ENCODE measurements at regions not wholly inside any gene's neighbourhood (a gene's known extent, or its start where the extent isn't known, plus 50 kb on each side); places are given as distances from the start of the nearest gene placed in this dataset.
"Not testable (repeated sequence)": the region's sequence is repeated elsewhere in the genome, so short reads cannot be mapped to it uniquely, and the experiment has no call there.

- Histone ChIP-seq H3K27me3 (ENCODE audit: control insufficient read depth in 1 of 2, insufficient read depth in 2 of 2, low read length in 2 of 2) (no peaks in the 10 kb centered on the region), H3K4me1 (ENCODE audit: control insufficient read depth, insufficient read depth, low read length) (peaks cover 23% of the 10 kb centered on the region), H3K9ac (ENCODE audit: low read length in 2 of 2) (no peak overlapping the region), H3K27ac (ENCODE audit: low read length) (no peak overlapping the region), H3K9me3 (ENCODE audit: control insufficient read depth in 2 of 2, low read length in 2 of 2) (no peaks in the 10 kb centered on the region), H3K36me3 (ENCODE audit: control insufficient read depth in 2 of 2, insufficient read depth in 2 of 2, low read length in 2 of 2) (no peaks in the 10 kb centered on the region), H3K4me3 (ENCODE audit: low read length in 2 of 2) (no peak overlapping the region)
Measured at GRCh38 chr13:26484196-26484595, 73.3 kb upstream of the WASF3 start.

- peak overlapping the region in 1 of 2 donors; percentile 61 for H3K9ac ChIP-seq (ENCODE audit: low read length in 2 of 2)
- no peaks in the 10 kb centered on the region for H3K27me3 ChIP-seq (ENCODE audit: control insufficient read depth in 1 of 2, insufficient read depth in 2 of 2, low read length in 2 of 2)
- no peaks in the 10 kb centered on the region for H3K36me3 ChIP-seq (ENCODE audit: control insufficient read depth in 2 of 2, insufficient read depth in 2 of 2, low read length in 2 of 2)
- H3K9me3 ChIP-seq (ENCODE audit: control insufficient read depth in 2 of 2, low read length in 2 of 2) = no peaks in the 10 kb centered on the region
- peaks cover 23% of the 10 kb centered on the region for H3K4me1 ChIP-seq (ENCODE audit: control insufficient read depth, insufficient read depth, low read length)
- no peak overlapping the region for H3K4me3 ChIP-seq (ENCODE audit: low read length in 2 of 2)
- peak overlapping the region; percentile 79 for H3K27ac ChIP-seq (ENCODE audit: low read length)
Measured at GRCh38 chr13:26485288-26485687, 72.2 kb upstream of the WASF3 start.

GRCh38 chr13:26485786-26486185 lies 71.7 kb upstream of the WASF3 start:
- Histone ChIP-seq H3K9ac (ENCODE audit: low read length in 2 of 2) (peak overlapping the region; percentile 58 to 61), H3K4me3 (ENCODE audit: low read length in 2 of 2) (no peak overlapping the region), H3K36me3 (ENCODE audit: control insufficient read depth in 2 of 2, insufficient read depth in 2 of 2, low read length in 2 of 2) (no peaks in the 10 kb centered on the region), H3K27ac (ENCODE audit: low read length) (peak overlapping the region; percentile 79), H3K4me1 (ENCODE audit: control insufficient read depth, insufficient read depth, low read length) (peaks cover 23% of the 10 kb centered on the region), H3K27me3 (ENCODE audit: control insufficient read depth in 1 of 2, insufficient read depth in 2 of 2, low read length in 2 of 2) (no peaks in the 10 kb centered on the region), H3K9me3 (ENCODE audit: control insufficient read depth in 2 of 2, low read length in 2 of 2) (no peaks in the 10 kb centered on the region)

- Histone ChIP-seq H3K27me3 (ENCODE audit: control insufficient read depth in 1 of 2, insufficient read depth in 2 of 2, low read length in 2 of 2) (no peaks in the 10 kb centered on the region), H3K9me3 (ENCODE audit: control insufficient read depth in 2 of 2, low read length in 2 of 2) (no peaks in the 10 kb centered on the region), H3K9ac (ENCODE audit: low read length in 2 of 2) (peak overlapping the region; percentile 36 to 61), H3K4me1 (ENCODE audit: control insufficient read depth, insufficient read depth, low read length) (peaks cover 23% of the 10 kb centered on the region), H3K36me3 (ENCODE audit: control insufficient read depth in 2 of 2, insufficient read depth in 2 of 2, low read length in 2 of 2) (no peaks in the 10 kb centered on the region), H3K4me3 (ENCODE audit: low read length in 2 of 2) (no peak overlapping the region), H3K27ac (ENCODE audit: low read length) (peak overlapping the region; percentile 79)
Measured at GRCh38 chr13:26486550-26486949, 70.9 kb upstream of the WASF3 start.

GRCh38 chr13:26487781-26488180 lies 69.7 kb upstream of the WASF3 start:
- H3K27me3 ChIP-seq (ENCODE audit: control insufficient read depth in 1 of 2, insufficient read depth in 2 of 2, low read length in 2 of 2) = no peaks in the 10 kb centered on the region
- H3K36me3 ChIP-seq (ENCODE audit: control insufficient read depth in 2 of 2, insufficient read depth in 2 of 2, low read length in 2 of 2) = no peaks in the 10 kb centered on the region
- no peaks in the 10 kb centered on the region for H3K9me3 ChIP-seq (ENCODE audit: control insufficient read depth in 2 of 2, low read length in 2 of 2)
- no peak overlapping the region for H3K9ac ChIP-seq (ENCODE audit: low read length in 2 of 2)
- H3K4me3 ChIP-seq (ENCODE audit: low read length in 2 of 2) = no peak overlapping the region
- peaks cover 23% of the 10 kb centered on the region for H3K4me1 ChIP-seq (ENCODE audit: control insufficient read depth, insufficient read depth, low read length)
- H3K27ac ChIP-seq (ENCODE audit: low read length) = no peak overlapping the region

GRCh38 chr13:26488236-26489003 lies 69.1 kb upstream of the WASF3 start:
- peaks cover 23% of the 10 kb centered on the region for H3K4me1 ChIP-seq (ENCODE audit: control insufficient read depth, insufficient read depth, low read length)
- H3K27ac ChIP-seq (ENCODE audit: low read length) = no peak overlapping the region
- H3K9ac ChIP-seq (ENCODE audit: low read length in 2 of 2) = no peak overlapping the region
- H3K9me3 ChIP-seq (ENCODE audit: control insufficient read depth in 2 of 2, low read length in 2 of 2) = no peaks in the 10 kb centered on the region
- H3K27me3 ChIP-seq (ENCODE audit: control insufficient read depth in 1 of 2, insufficient read depth in 2 of 2, low read length in 2 of 2) = no peaks in the 10 kb centered on the region
- H3K36me3 ChIP-seq (ENCODE audit: control insufficient read depth in 2 of 2, insufficient read depth in 2 of 2, low read length in 2 of 2) = no peaks in the 10 kb centered on the region
- H3K4me3 ChIP-seq (ENCODE audit: low read length in 2 of 2) = no peak overlapping the region

- H3K4me3 ChIP-seq (ENCODE audit: low read length in 2 of 2); H3K9ac ChIP-seq (ENCODE audit: low read length in 2 of 2); H3K9me3 ChIP-seq (ENCODE audit: control insufficient read depth in 2 of 2, low read length in 2 of 2); H3K27ac ChIP-seq (ENCODE audit: low read length); H3K27me3 ChIP-seq (ENCODE audit: control insufficient read depth in 1 of 2, insufficient read depth in 2 of 2, low read length in 2 of 2); H3K36me3 ChIP-seq (ENCODE audit: control insufficient read depth in 2 of 2, insufficient read depth in 2 of 2, low read length in 2 of 2): not testable (repeated sequence)
- peaks cover 14% of the 10 kb centered on the region for H3K4me1 ChIP-seq (ENCODE audit: control insufficient read depth, insufficient read depth, low read length)
Measured at GRCh38 chr13:26492301-26492700, 65.2 kb upstream of the WASF3 start.

GRCh38 chr13:26494571-26495195 lies 62.8 kb upstream of the WASF3 start:
- Histone ChIP-seq H3K36me3 (ENCODE audit: control insufficient read depth in 2 of 2, insufficient read depth in 2 of 2, low read length in 2 of 2) (no peaks in the 10 kb centered on the region), H3K27me3 (ENCODE audit: control insufficient read depth in 1 of 2, insufficient read depth in 2 of 2, low read length in 2 of 2) (no peaks in the 10 kb centered on the region), H3K4me1 (ENCODE audit: control insufficient read depth, insufficient read depth, low read length) (peaks cover 12% of the 10 kb centered on the region), H3K4me3 (ENCODE audit: low read length in 2 of 2) (no peak overlapping the region), H3K9ac (ENCODE audit: low read length in 2 of 2) (no peak overlapping the region), H3K9me3 (ENCODE audit: control insufficient read depth in 2 of 2, low read length in 2 of 2) (no peaks in the 10 kb centered on the region), H3K27ac (ENCODE audit: low read length) (no peak overlapping the region)

- H3K4me1 ChIP-seq (ENCODE audit: control insufficient read depth, insufficient read depth, low read length) = peaks cover 12% of the 10 kb centered on the region
- no peaks in the 10 kb centered on the region for H3K27me3 ChIP-seq (ENCODE audit: control insufficient read depth in 1 of 2, insufficient read depth in 2 of 2, low read length in 2 of 2)
Measured at GRCh38 chr13:26495750-26496149, 61.7 kb upstream of the WASF3 start.

GRCh38 chr13:26497968-26498511 lies 59.4 kb upstream of the WASF3 start:
- Histone ChIP-seq H3K4me1 (ENCODE audit: control insufficient read depth, insufficient read depth, low read length) (peaks cover 12% of the 10 kb centered on the region), H3K9ac (ENCODE audit: low read length in 2 of 2) (no peak overlapping the region)

More at GRCh38 chr13:26495750-26496149, 61.7 kb upstream of the WASF3 start:
- no peak overlapping the region for H3K4me3 ChIP-seq (ENCODE audit: low read length in 2 of 2)
- H3K27ac ChIP-seq (ENCODE audit: low read length) = no peak overlapping the region
- no peaks in the 10 kb centered on the region for H3K9me3 ChIP-seq (ENCODE audit: control insufficient read depth in 2 of 2, low read length in 2 of 2)
- H3K36me3 ChIP-seq (ENCODE audit: control insufficient read depth in 2 of 2, insufficient read depth in 2 of 2, low read length in 2 of 2) = no peaks in the 10 kb centered on the region
- no peak overlapping the region for H3K9ac ChIP-seq (ENCODE audit: low read length in 2 of 2)

More at GRCh38 chr13:26497968-26498511, 59.4 kb upstream of the WASF3 start:
- H3K4me3 ChIP-seq (ENCODE audit: low read length in 2 of 2) = no peak overlapping the region
- H3K27me3 ChIP-seq (ENCODE audit: control insufficient read depth in 1 of 2, insufficient read depth in 2 of 2, low read length in 2 of 2) = no peaks in the 10 kb centered on the region
- no peaks in the 10 kb centered on the region for H3K9me3 ChIP-seq (ENCODE audit: control insufficient read depth in 2 of 2, low read length in 2 of 2)
- H3K27ac ChIP-seq (ENCODE audit: low read length) = no peak overlapping the region
- no peaks in the 10 kb centered on the region for H3K36me3 ChIP-seq (ENCODE audit: control insufficient read depth in 2 of 2, insufficient read depth in 2 of 2, low read length in 2 of 2)
